H9 (cell line): ENCODE measurements at regions not wholly inside any gene's neighbourhood (a gene's known extent, or its start where the extent isn't known, plus 50 kb on each side); places are given as distances from the start of the nearest gene placed in this dataset.

ENCODE experiments used
- DNase-seq: peaks from one replicate; pipeline ENCODE4 v3.0.0-alpha.2; 2017
- H2AFZ ChIP-seq: one replicate; pipeline ENCODE4 v1.6.1; 2013; ENCODE audit warnings: mild to moderate bottlenecking, low read length, control low read depth, moderate library complexity
- H2AK5ac ChIP-seq: 2 replicates; pipeline ENCODE4 v1.6.1; 2013; ENCODE audit warnings: low read length, control low read depth, mixed read lengths; ENCODE audit not compliant: insufficient read length
- H2BK120ac ChIP-seq: one replicate; pipeline ENCODE4 v1.6.1; 2013; ENCODE audit warnings: low read depth, mild to moderate bottlenecking, low read length, control low read depth, inconsistent platforms; ENCODE audit not compliant: poor library complexity, severe bottlenecking
- H2BK12ac ChIP-seq: 2 replicates; pipeline ENCODE4 v1.6.1; 2013; ENCODE audit warnings: low read length, control low read depth, mixed read lengths, low read depth; ENCODE audit not compliant: insufficient read length
- H2BK15ac ChIP-seq: 2 replicates; pipeline ENCODE4 v1.6.1; 2013; ENCODE audit warnings: low read depth, low read length, control low read depth
- H2BK20ac ChIP-seq: one replicate; pipeline ENCODE4 v1.6.1; 2013; ENCODE audit warnings: low read depth, mild to moderate bottlenecking, low read length, control low read depth, inconsistent platforms; ENCODE audit not compliant: poor library complexity, severe bottlenecking
- H2BK5ac ChIP-seq: 2 replicates; pipeline ENCODE4 v1.6.1; 2013; ENCODE audit warnings: low read length, control low read depth, mixed read lengths; ENCODE audit not compliant: insufficient read length
- H3K14ac ChIP-seq: 2 replicates; pipeline ENCODE4 v1.6.1; 2013; ENCODE audit warnings: low read length, control low read depth; ENCODE audit not compliant: insufficient read depth
- H3K18ac ChIP-seq: 2 replicates; pipeline ENCODE4 v1.6.1; 2013; ENCODE audit warnings: low read depth, mild to moderate bottlenecking, mixed read lengths, low read length, control low read depth; ENCODE audit not compliant: insufficient read length
- H3K23ac ChIP-seq: 2 replicates; pipeline ENCODE4 v1.6.1; 2013; ENCODE audit warnings: low read length, control low read depth, mixed read lengths, low read depth; ENCODE audit not compliant: insufficient read length
- H3K23me2 ChIP-seq: 2 replicates; pipeline ENCODE4 v1.6.1; 2013; ENCODE audit warnings: low read depth, mild to moderate bottlenecking, mixed read lengths, low read length, control low read depth; ENCODE audit not compliant: insufficient read length, poor library complexity, severe bottlenecking
- H3K27ac ChIP-seq: 2 replicates; pipeline ENCODE4 v1.5.1; 2013; ENCODE audit warnings: low read length, control low read depth, mixed read lengths, low read depth; ENCODE audit not compliant: insufficient read length
- H3K27me3 ChIP-seq: 2 replicates; pipeline ENCODE4 v1.6.1; 2013; ENCODE audit warnings: low read length, control low read depth, inconsistent platforms; ENCODE audit not compliant: insufficient read depth
- H3K4ac ChIP-seq: 2 replicates; pipeline ENCODE4 v1.6.1; 2013; ENCODE audit warnings: low read depth, mild to moderate bottlenecking, control low read depth, inconsistent platforms, low read length, moderate library complexity
- H3K4me1 ChIP-seq: 2 replicates; pipeline ENCODE4 v1.6.1; 2013; ENCODE audit warnings: low read length, control low read depth, inconsistent platforms; ENCODE audit not compliant: insufficient read depth
- H3K4me2 ChIP-seq: 2 replicates; pipeline ENCODE4 v1.6.1; 2013; ENCODE audit warnings: low read length, control low read depth, mixed read lengths; ENCODE audit not compliant: insufficient read length, insufficient read depth
- H3K56ac ChIP-seq: 2 replicates; pipeline ENCODE4 v1.6.1; 2013; ENCODE audit warnings: low read depth, mild to moderate bottlenecking, mixed read lengths, low read length, control low read depth; ENCODE audit not compliant: insufficient read length
- H3K79me1 ChIP-seq: 2 replicates; pipeline ENCODE4 v1.6.1; 2013; ENCODE audit warnings: low read depth, mild to moderate bottlenecking, moderate library complexity, low read length, control low read depth, inconsistent platforms; ENCODE audit not compliant: insufficient read depth, poor library complexity, severe bottlenecking
- H3K79me2 ChIP-seq: 2 replicates; pipeline ENCODE4 v1.6.1; 2013; ENCODE audit warnings: low read length, control low read depth, inconsistent platforms; ENCODE audit not compliant: insufficient read depth
- H3K9ac ChIP-seq: 2 replicates; pipeline ENCODE4 v1.6.1; 2013; ENCODE audit warnings: low read length, control low read depth, mixed read lengths; ENCODE audit not compliant: insufficient read length; ENCODE audit errors: extremely low read depth
- H3K9me3 ChIP-seq: one replicate; pipeline ENCODE4 v1.6.1; 2013; ENCODE audit warnings: low read depth, low read length, inconsistent platforms; ENCODE audit not compliant: control insufficient read depth
- H3T11ph ChIP-seq: one replicate; pipeline ENCODE4 v1.6.1; 2013; ENCODE audit warnings: mild to moderate bottlenecking, low read length, control low read depth, inconsistent platforms
- H4K20me1 ChIP-seq: one replicate; pipeline ENCODE4 v1.6.1; 2013; ENCODE audit not compliant: control insufficient read depth, insufficient read length, insufficient read depth
- H4K5ac ChIP-seq: 2 replicates; pipeline ENCODE4 v1.6.1; 2013; ENCODE audit warnings: low read depth, mild to moderate bottlenecking, mixed read lengths, low read length, control low read depth; ENCODE audit not compliant: insufficient read length
- H4K8ac ChIP-seq: replicated peaks from 2 replicates; pipeline ENCODE4 v1.6.1; 2013; ENCODE audit warnings: low read length, control low read depth, mixed read lengths, low read depth; ENCODE audit not compliant: insufficient read length
- H4K91ac ChIP-seq: 2 replicates; pipeline ENCODE4 v1.6.1; 2013; ENCODE audit warnings: low read depth, mild to moderate bottlenecking, moderate library complexity, mixed read lengths, low read length, control low read depth; ENCODE audit not compliant: insufficient read length
- H3K27ac Mint-ChIP-seq, 3 experiments: 2 replicates in 2 of 3; 3 replicates in 1 of 3; pipeline ENCODE4 v1.8.0; 2020 to 2021; ENCODE audit warnings: mixed read lengths in 3 of 3, mild to moderate bottlenecking in 1 of 3, moderate library complexity in 1 of 3
- H3K27me3 Mint-ChIP-seq: 2 replicates; pipeline ENCODE4 v1.8.0; 2021; ENCODE audit warnings: low read depth, mild to moderate bottlenecking, moderate library complexity, mixed read lengths
- H3K36me3 Mint-ChIP-seq, 3 experiments: 2 replicates in 2 of 3; 3 replicates in 1 of 3; pipeline ENCODE4 v1.8.0; 2020 to 2021; ENCODE audit warnings: low read depth in 3 of 3, mixed read lengths in 3 of 3; ENCODE audit not compliant: insufficient read depth in 1 of 3
- H3K4me1 Mint-ChIP-seq, 2 experiments: 2 replicates each; pipeline ENCODE4 v1.8.0; 2020; ENCODE audit warnings: mixed read lengths in 2 of 2
- H3K4me3 Mint-ChIP-seq, 2 experiments: 2 replicates in 1 of 2; 3 replicates in 1 of 2; pipeline ENCODE4 v1.8.0; 2020 to 2021; ENCODE audit warnings: mild to moderate bottlenecking in 2 of 2, mixed read lengths in 2 of 2, moderate library complexity in 1 of 2
- H3K9me3 Mint-ChIP-seq, 2 experiments: 2 replicates in 1 of 2; 3 replicates in 1 of 2; pipeline ENCODE4 v1.8.0; 2020; ENCODE audit warnings: mild to moderate bottlenecking in 2 of 2, mixed read lengths in 2 of 2, moderate library complexity in 1 of 2
- CTCF ChIP-seq: fragments of 200-600 bp; sonication (generic); conservative IDR thresholded peaks from 3 replicates; pipeline ENCODE4 v1.8.0; 2021; ENCODE audit warnings: antibody characterized with exemption, mild to moderate bottlenecking
- WGBS: extraction: QIAGEN DNeasy Blood & Tissue Kit; methylation state at CpG from one replicate; pipeline ENCODE4 v1.1.7; 2013; ENCODE audit warnings: missing lambda C conversion rate, low lambda C conversion rate, mixed read lengths; ENCODE audit not compliant: insufficient read length; ENCODE audit errors: extremely low coverage; 5-methylcytosine and 5-hydroxymethylcytosine counted together

- Histone ChIP-seq H2BK15ac (no peak overlapping the region), H3K23me2 (no peaks in the 10 kb centered on the region), H3K27ac (no peak overlapping the region), H3K9me3 (no peaks in the 10 kb centered on the region), H3K56ac (no peak overlapping the region), H3K9ac (no peak overlapping the region), H3K4ac (no peak overlapping the region), H3K18ac (no peak overlapping the region), H4K91ac (no peak overlapping the region), H3K4me1 (no peaks in the 10 kb centered on the region), H2BK120ac (no peak overlapping the region), H3K14ac (no peak overlapping the region), H2BK20ac (no peak overlapping the region), H3T11ph (no peak overlapping the region), H4K20me1 (no peaks in the 10 kb centered on the region), H3K79me2 (no peaks in the 10 kb centered on the region), H3K23ac (no peak overlapping the region), H4K8ac (no peak overlapping the region), H3K27me3 (no peaks in the 10 kb centered on the region), H2AFZ (no peak overlapping the region), H4K5ac (no peak overlapping the region), H3K4me2 (no peak overlapping the region), H2BK12ac (no peak overlapping the region), H3K79me1 (no peaks in the 10 kb centered on the region), H2AK5ac (no peak overlapping the region), H2BK5ac (no peak overlapping the region)
- H3K27ac Mint-ChIP-seq = no peak overlapping the region; a peak in 1 of 7 replicates
- H3K9me3 Mint-ChIP-seq = peaks cover 0 to 4% of the 10 kb centered on the region in 2 experiments; a peak in 1 of 5 replicates
- no CpG with 5 or more reads among the region's 1 CpG for WGBS
- no peak for DNase-seq
- no peak overlapping the region for H3K4me3 Mint-ChIP-seq
- no peak for TF ChIP-seq CTCF
- no peaks in the 10 kb centered on the region for H3K27me3 Mint-ChIP-seq
- peaks cover 2 to 7% of the 10 kb centered on the region in 2 experiments; a peak in 3 of 4 replicates for H3K4me1 Mint-ChIP-seq
- H3K36me3 Mint-ChIP-seq = peaks cover 0 to 10% (median 5%) of the 10 kb centered on the region in 3 experiments; a peak in 4 of 7 replicates
Measured at GRCh38 chr13:68851026-68851425, 1256.6 kb upstream of the ATXN8OS start.
